ENCODE measurements at regions not wholly inside any gene's neighbourhood (a gene's known extent, or its start where the extent isn't known, plus 50 kb on each side); places are given as distances from the start of the nearest gene placed in this dataset.
"Not testable (repeated sequence)": the region's sequence is repeated elsewhere in the genome, so short reads cannot be mapped to it uniquely, and the experiment has no call there.

DNA sequence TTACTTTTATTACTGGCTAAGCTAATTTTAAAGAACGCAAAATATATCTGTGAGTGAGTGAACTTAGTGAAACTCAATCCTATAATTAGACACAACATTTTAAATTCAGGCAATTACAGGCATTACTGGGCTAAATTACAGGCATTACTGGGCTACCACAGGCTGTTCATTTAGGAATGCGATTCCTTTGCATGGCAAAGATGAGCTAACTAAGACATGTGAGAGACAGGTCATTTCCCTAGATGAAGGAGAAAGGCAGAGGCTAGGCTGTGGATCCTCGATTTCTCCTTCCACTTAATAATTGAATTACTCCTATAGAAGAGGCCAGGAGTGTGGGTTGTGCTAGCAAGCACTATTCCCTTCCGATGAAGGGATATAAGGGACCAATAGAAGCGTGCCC, 429.4 kb upstream of the LMO3 start:
- TF ChIP-seq, protein P1, sequence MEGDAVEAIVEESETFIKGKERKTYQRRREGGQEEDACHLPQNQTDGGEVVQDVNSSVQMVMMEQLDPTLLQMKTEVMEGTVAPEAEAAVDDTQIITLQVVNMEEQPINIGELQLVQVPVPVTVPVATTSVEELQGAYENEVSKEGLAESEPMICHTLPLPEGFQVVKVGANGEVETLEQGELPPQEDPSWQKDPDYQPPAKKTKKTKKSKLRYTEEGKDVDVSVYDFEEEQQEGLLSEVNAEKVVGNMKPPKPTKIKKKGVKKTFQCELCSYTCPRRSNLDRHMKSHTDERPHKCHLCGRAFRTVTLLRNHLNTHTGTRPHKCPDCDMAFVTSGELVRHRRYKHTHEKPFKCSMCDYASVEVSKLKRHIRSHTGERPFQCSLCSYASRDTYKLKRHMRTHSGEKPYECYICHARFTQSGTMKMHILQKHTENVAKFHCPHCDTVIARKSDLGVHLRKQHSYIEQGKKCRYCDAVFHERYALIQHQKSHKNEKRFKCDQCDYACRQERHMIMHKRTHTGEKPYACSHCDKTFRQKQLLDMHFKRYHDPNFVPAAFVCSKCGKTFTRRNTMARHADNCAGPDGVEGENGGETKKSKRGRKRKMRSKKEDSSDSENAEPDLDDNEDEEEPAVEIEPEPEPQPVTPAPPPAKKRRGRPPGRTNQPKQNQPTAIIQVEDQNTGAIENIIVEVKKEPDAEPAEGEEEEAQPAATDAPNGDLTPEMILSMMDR (conservative IDR thresholded peaks at IDR 0.05): no peak
- H3K27ac ChIP-seq: no peak overlapping the region

DNA sequence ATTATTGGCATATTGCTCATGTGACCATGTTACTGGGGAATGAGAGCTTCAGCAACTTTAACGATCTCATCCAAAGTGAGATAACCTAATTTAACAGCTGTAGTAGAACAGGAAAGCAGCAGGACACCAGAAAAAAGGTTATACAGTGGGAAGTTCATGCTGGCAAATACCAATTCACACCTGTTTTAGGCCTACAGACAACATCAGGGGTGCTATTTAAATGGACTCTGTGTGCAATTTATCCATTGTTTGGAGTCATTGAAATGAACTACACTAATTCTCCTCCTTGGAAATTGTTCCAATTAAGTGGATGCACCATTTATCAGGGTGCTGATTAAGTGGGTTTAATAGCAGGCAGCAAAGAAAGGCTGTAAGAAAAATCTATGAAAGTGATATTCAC, 424.4 kb upstream of the LMO3 start:
- H3K27ac ChIP-seq: no peak overlapping the region
- TF ChIP-seq, protein P1 (conservative IDR thresholded peaks at IDR 0.05): no peak

DNA sequence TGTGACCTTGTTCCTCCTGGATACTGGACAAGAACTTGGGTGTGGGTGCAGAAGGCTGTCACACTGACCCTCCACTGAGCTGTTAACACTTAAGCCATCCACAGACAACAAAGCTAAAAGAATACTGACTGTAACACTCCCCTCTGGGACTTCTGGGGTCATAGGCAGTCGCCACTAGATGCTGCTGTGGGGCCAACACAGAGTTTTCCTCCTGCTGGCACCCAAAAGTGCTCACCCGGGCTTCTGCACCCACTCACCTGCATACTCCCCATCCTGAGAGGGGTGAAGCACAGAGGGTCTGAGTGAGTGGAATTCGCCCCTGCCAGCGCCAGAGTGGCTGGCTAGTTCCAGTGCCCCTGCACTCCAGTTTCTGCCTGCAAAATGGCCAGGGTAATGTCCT, 422.4 kb upstream of the LMO3 start:
- no peak overlapping the region for H3K27ac ChIP-seq
- TF ChIP-seq, protein P1 (conservative IDR thresholded peaks at IDR 0.05): peak; percentile 33

DNA sequence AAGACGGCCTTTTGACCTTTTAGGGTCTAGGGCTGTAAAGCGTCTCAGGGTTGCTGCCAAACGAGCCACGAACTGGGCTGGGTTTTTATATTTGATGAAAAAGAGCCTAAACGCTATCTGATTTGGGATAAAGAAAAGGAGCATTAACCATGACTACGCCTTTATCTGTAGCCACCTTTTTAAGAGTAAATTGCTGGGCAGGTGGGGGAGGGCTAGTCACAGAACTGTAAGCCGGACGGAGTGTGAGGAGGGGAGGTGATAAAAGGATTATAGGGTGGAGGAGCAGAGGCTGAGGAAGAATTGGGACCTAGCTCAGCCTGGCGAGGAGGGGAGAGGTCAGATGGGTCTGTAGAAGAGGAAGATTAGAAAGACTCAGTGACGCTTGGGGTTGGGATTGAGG, 419.5 kb upstream of the LMO3 start:
- not testable (repeated sequence) for H3K27ac ChIP-seq

DNA sequence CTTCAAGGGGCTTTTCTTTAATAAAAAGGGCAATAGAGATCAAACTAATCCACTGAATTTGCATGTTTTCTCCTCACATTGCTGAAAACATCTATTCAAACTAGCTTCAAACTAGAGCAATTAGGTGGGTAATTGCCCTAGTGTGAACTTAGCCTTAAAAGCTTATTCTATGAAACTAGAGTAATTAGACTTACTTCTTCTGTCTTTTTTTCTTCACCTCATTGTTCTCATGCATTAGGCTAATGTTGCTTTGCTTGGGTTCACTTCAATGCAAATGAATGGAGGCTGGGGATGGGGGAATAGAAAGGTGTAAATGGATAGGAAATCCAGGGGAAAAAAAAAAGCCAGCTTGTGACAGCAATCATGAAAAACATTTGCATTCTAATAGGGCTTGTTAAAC, 414.8 kb upstream of the LMO3 start:
- no peak overlapping the region for H3K27ac ChIP-seq

DNA sequence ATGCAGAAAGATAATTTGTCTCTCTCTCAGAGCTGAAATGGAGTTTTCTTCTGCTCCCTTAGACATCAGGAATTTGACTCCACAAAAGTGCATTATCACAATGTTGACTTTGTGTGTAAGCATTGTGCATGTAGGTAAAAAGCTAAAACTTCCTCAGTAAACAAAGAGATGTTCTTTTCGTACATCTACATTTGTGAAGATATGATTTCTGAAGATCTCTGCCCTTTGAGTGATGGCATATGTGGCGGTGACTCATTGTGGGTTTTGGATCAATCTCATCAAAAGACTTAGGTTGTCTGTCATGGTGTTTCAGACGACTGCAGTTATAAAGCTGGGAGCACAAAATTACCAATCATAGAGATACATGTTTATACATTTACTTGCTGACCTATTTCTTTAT, 411.4 kb upstream of the LMO3 start:
- H3K27ac ChIP-seq: no peak overlapping the region
- TF ChIP-seq, protein P1 (conservative IDR thresholded peaks at IDR 0.05): no peak

More for the DNA sequence above, 414.8 kb upstream of the LMO3 start:
- TF ChIP-seq, protein P1 (conservative IDR thresholded peaks at IDR 0.05): no peak

DNA sequence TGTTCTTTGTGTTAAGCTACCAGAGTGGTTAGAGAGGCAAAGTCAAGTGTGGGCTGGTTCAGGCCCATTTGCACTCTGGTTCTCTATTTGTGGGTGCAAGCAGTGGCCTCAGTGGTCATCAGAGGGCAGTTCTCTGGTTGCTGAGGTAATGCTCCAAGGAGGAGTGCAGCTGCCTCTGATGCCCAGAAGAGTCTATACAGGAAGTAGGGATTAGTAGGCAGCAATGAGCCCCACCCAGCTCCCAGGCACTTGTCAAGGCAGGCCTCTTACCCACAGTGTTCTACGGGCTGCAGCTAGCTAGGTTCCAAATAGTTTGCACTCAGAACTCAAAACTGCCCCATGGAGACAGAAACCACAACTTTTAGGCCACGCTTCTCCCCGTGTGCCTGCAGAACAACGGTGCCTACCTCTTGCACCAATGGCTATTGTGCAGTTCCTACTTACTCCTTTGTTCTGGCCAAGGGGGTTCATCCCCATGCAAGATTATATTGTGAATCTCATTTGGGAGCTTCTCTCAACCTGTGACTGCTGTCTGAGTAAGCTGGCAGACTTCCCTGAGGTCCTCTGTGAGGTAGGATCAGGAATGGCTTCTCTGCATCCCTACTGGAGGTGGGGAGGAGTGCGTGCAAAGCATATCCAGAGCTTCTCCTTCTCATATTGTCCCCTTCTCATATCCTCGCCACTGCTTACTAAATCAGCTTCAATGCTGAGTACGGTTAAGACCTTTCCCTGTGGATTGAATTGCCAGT, 410.3 kb upstream of the LMO3 start:
- H3K27ac ChIP-seq: no peak overlapping the region
- TF ChIP-seq, protein P1 (conservative IDR thresholded peaks at IDR 0.05): no peak

DNA sequence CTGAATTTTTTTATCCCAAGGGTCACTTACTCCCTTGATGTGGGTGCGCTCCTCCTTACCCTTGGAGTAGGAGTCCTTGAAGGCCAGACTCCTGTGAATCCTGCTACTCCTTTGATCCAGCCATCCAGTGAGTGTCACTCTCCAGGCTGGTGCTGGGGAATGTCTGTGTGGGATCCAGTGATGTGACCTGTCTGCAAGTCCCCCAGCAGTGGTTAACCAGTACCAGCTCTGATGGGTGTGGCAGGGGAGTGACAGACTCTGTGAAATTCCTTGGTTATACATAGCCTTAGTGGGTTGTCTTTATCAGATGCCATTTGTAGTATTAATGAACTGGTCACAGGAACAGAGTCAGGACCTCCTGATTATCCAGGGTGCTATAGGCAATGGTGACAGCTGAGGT, 409.5 kb upstream of the LMO3 start:
- H3K27ac ChIP-seq: no peak overlapping the region
- TF ChIP-seq, protein P1 (conservative IDR thresholded peaks at IDR 0.05): no peak

DNA sequence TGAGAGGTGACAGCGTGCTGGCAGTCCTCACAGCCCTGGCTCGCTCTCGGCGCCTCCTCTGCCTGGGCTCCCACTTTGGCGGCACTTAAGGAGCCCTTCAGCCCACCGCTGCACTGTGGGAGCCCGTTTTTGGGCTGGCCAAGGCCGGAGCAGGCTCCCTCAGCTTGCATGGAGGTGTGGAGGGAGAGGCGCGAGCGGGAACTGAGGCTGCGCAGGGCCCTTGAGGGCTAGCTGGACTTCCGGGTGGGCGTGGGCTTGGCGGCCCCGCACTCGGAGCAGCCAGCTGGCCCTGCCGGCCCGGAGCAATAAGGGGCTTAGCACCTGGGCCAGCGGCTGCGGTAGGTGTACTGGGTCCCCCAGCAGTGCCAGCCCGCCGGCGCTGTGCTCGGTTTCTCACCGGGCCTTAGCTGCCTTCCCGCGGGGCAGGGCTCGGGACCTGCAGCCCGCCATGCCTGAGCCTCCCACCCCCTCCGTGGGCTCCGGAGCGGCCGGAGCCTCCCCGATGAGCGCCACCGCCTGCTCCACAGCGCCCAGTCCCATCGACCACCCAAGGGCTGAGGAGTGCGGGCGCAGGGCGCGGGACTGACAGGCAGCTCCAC, 401.6 kb upstream of the LMO3 start:
- not testable (repeated sequence) for H3K27ac ChIP-seq

DNA sequence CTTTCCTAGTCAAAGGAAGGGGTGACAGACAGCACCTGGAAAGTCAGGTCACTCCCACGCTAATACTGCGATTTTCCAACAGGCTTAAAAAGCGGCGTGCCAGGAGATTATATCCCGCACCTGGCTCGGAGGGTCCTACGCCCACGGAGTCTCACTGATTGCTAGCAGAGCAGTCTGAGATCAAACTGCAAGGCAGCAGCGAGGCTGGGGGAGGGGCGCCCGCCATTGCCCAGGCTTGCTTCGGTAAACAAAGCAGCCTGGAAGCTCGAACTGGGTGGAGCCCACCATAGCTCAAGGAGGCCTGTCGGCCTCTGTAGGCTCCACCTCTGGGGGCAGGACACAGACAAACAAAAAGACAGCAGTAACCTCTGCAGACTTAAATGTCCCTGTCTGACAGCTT, 392.6 kb upstream of the LMO3 start:
- not testable (repeated sequence) for H3K27ac ChIP-seq

All from VCaP (cell line).